Fibroblast of lung (primary cell): ENCODE measurements at regions not wholly inside any gene's neighbourhood (a gene's known extent, or its start where the extent isn't known, plus 50 kb on each side); places are given as distances from the start of the nearest gene placed in this dataset.
"Not testable (repeated sequence)": the region's sequence is repeated elsewhere in the genome, so short reads cannot be mapped to it uniquely, and the experiment has no call there.

ENCODE experiments used
- CTCF ChIP-seq, 2 donors: IDR thresholded peaks in 1 of 2; conservative IDR thresholded peaks in 1 of 2; 1 replicate in 1 of 2; 2 replicates in 1 of 2; pipeline ENCODE4 v1.5.1; 2011 to 2012; ENCODE audit warnings: low read length in 2 of 2, control low read depth in 1 of 2, inconsistent platforms in 1 of 2, low read depth in 1 of 2, mild to moderate bottlenecking in 1 of 2
- EZH2 ChIP-seq: IDR thresholded peaks from 2 replicates; pipeline ENCODE4 v1.5.1; 2012; ENCODE audit warnings: low read length, control low read depth, mild to moderate bottlenecking; ENCODE audit errors: missing control alignments

DNA sequence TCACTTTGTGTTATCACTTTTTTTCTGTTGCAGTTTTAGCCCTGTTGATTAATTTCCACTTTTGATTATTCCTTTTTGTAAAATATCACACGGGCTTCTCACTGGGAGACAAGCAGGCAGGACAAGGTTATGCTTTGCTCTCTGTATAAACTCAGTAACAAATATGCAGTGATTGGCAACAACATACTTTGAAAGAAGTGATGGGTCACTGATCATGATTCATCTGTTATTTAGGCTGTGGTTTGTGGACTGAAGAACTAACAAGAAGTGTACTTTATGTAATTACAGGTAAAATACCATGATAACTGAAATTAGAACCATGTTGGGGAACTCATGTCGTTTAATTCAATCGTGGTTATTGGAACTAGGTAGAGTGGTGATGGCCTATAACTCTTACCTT, 62.1 kb upstream of the ABI1 start:
- TF ChIP-seq CTCF (conservative IDR thresholded peaks at IDR 0.05 in 1 of 2, IDR thresholded peaks at IDR 0.05 in 1 of 2; ENCODE audit: low read depth in 1 of 2, low read length in 2 of 2); EZH2: not testable (repeated sequence)
